ENCODE measurements at regions not wholly inside any gene's neighbourhood (a gene's known extent, or its start where the extent isn't known, plus 50 kb on each side); places are given as distances from the start of the nearest gene placed in this dataset.

- no peak for TF ChIP-seq CTCF (IDR thresholded peaks at IDR 0.05)
- TF ChIP-seq POLR2A (IDR thresholded peaks at IDR 0.05), result no peak
- no peak for TF ChIP-seq EP300 (IDR thresholded peaks at IDR 0.05)
Observed at GRCh38 chr12:67819902-67820301, 169.3 kb upstream of the IFNG-AS1 start.
